NCI-H1694 (cell line): ENCODE measurements at regions not wholly inside any gene's neighbourhood (a gene's known extent, or its start where the extent isn't known, plus 50 kb on each side); places are given as distances from the start of the nearest gene placed in this dataset.
"Not testable (repeated sequence)": the region's sequence is repeated elsewhere in the genome, so short reads cannot be mapped to it uniquely, and the experiment has no call there.

Experiments used
- DNase-seq: peaks from one replicate; lab custom pipeline; 2025; lab: John Stamatoyannopoulos, UW

- DNase-seq, result no peak
These were observed 192.6 kb upstream of the E2F8 start for GRCh38 chr11:19433367-19433766.

GRCh38 chr11:19432370-19433061, 191.8 kb upstream of the E2F8 start:
- DNase-seq, result no peak

DNA sequence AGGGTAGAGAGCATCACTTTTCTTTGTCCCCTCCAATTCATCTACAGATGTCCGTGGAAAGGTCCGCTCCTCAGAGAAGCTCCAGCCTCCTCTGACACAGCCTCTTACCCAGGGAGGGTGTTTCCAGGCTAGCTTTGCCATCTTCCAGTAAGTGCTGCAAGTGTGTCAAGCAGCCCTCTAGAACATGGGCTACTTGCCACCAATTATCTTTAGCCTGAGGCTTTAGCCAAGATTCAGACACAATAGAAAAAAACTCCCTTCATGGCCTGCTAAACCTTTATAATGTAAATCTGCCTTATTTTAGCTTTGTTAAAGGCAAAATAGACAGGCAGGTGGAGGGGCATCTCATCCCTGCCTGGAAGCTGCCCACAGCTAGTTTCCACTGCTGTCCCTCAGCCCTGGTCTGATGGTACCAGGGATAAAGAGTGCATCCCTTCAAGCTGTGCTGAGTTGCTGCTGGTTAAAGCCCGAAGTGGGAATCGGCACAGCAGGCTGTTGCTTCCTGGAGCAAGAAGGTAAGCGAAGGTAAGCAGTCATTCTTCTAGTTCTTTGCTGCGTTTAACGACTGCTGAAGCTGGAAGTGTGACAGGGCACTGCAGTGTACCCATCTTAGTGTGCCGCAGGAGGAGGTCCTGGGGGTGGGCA, 190.1 kb upstream of the E2F8 start:
- no peak for DNase-seq

GRCh38 chr11:19430346-19430745, 189.6 kb upstream of the E2F8 start:
- no peak for DNase-seq

DNA sequence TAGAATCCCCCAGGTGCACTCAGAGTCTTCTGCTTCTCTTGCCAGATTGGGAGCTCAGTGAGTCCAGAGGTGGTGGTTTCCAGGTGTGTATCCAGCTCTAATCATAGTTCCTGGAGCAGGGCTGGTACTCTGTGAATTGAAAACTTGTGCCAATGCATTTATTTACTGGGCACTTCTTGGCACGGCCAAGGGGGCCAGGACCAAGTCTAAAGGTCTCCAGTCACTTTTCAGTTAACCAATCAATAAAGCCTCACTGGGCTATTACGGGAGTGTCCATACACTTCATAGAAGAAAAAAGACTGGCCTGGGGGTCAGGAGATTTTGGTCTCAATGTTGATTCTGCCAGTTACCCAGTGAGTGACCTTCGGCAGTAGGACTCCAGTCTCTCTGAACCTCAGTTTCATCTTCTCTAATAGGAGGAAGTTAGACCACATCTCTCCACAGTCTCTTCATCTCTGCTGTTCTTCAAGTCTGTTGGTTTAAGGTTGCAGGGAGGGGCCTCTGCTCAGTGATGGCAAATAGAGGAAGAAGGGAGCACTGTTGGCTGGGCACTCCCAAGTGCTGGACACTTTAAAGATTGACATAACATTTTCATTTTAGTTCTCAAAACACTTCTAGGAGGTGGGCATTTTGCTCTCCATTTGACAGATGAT, 188.5 kb upstream of the E2F8 start:
- no peak for DNase-seq

GRCh38 chr11:19428206-19429002, 187.7 kb upstream of the E2F8 start:
- no peak for DNase-seq

GRCh38 chr11:19426756-19427403, 186.1 kb upstream of the E2F8 start:
- DNase-seq, result no peak

GRCh38 chr11:19426011-19426755, 185.4 kb upstream of the E2F8 start:
- no peak for DNase-seq

- no peak for DNase-seq
These were observed 181.5 kb upstream of the E2F8 start for GRCh38 chr11:19422276-19422675.

- no peak for DNase-seq
These were observed 180.3 kb upstream of the E2F8 start for GRCh38 chr11:19420868-19421533.

DNA sequence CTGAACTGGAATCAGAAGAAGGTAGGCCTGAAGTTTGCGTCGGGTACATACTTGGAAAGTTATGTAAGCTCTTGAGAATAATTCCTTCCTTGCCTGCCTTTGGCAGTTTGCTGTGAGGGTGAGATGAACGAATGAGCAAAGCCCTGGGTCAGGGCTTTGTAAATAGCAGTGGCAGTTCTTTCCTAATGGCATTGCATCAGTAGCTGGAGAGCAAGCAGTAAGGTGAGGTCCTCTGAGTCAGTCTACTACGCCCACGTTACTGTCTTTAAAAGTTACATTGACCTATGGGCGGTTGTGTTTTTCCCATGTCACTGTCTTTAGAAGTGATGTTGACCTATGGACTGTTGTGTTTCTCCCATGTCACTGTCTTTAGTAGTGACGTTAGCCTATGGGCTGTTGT, 179.1 kb upstream of the E2F8 start:
- DNase-seq, result no peak

DNA sequence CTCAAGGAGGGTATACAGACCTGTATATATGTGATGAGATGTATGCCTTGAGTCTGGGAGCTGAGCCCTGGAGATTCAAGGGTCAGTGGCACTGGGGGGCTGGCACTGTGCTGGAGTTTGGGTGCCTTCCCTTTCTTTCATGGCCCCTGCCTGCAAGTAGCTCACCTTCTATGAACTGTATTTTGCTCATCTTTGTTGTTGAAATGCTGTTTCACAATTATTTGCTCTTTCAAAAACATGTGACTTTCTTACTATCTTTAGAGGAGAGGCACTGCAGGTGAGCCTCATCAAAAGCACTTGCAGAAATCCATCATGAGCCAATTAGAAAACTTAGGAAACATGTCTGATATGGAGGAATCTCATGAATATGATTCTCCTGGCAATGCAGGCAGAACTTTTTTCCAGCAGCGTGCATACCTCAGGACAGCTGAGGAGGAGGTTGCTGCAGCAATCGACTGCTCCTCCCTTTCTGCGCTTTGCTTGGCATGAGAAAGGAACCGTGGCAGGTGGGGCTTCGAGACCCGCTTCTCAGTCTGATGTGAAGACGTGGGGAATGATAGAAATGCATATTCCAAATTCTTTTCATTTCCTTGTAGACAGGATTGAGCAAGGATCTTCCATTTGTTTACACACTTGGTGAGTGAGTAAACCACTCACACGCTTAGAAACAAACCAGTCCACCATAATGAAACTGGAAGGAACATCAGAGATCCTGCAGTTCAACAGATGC, 178.4 kb upstream of the E2F8 start:
- DNase-seq, result no peak

DNA sequence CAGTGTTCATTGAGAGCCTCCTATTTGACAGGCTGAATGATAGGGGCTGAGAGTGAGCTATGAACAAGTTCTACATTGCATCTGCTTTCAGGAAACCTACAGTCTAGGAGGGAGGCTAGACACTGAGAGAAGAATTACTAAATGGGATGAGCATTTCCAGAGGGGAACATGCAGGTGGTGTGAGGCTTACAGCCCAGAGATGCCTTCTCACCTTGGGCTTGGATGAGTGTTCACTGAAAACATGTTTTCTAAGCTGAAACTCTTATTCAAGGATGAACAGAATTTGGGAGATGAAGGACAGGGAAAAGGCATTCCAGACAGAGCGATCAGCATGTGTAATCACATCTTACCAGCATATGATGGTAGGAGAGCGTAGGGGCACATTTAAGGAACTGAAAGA, 177.5 kb upstream of the E2F8 start:
- DNase-seq, result no peak

DNA sequence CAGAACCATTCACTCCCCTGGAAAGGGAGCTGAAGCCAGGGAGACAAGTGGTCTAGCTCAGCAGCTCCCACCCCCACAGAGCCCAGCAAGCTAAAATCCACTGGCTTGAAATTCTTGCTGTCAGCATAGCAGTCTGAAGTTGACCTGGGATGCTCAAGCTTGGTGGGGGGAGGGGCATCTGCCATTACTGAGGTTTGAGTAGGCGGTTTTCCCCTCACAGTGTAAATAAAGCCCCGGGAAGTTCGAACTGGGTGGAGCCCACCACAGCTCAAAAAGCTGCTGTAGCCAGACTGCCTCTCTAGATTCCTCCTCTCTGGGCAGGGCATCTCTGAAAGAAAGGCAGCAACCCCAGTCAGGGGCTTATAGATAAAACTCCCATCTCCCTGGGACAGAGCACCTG, 171.3 kb upstream of the E2F8 start:
- not testable (repeated sequence) for DNase-seq

GRCh38 chr11:19410032-19410431, 169.3 kb upstream of the E2F8 start:
- no peak for DNase-seq

- no peak for DNase-seq
These were observed 168.6 kb upstream of the E2F8 start for GRCh38 chr11:19409307-19409706.

- DNase-seq, result no peak
These were observed 167.0 kb upstream of the E2F8 start for GRCh38 chr11:19407677-19408270.

GRCh38 chr11:19405966-19406365, 165.2 kb upstream of the E2F8 start:
- no peak for DNase-seq

GRCh38 chr11:19404787-19405186, 164.0 kb upstream of the E2F8 start:
- DNase-seq, result no peak
